Prostate gland (tissue), 2 donors: ENCODE measurements at regions not wholly inside any gene's neighbourhood (a gene's known extent, or its start where the extent isn't known, plus 50 kb on each side); places are given as distances from the start of the nearest gene placed in this dataset.

Source experiments
- DNase-seq: peaks from one replicate; pipeline ENCODE4 v3.0.0-alpha.2; 2019; ENCODE audit warnings: low spot score
- H3K27ac ChIP-seq, 2 donors: fragments of 200-600 bp; sonication (generic); 2 replicates each; pipeline ENCODE4 v1.5.1; 2017 to 2019
- H3K27me3 ChIP-seq: fragments of 200-600 bp; sonication (generic); replicated peaks from 2 replicates; pipeline ENCODE4 v1.5.1; 2019; ENCODE audit not compliant: insufficient read depth
- H3K36me3 ChIP-seq, 2 donors: fragments of 200-600 bp; sonication (generic); 1 replicate in 1 of 2; 2 replicates in 1 of 2; pipeline versions ENCODE4 v1.5.1 to v1.8.1; 2017 to 2019
- H3K4me1 ChIP-seq: fragments of 200-600 bp; sonication (generic); replicated peaks from 2 replicates; pipeline ENCODE4 v1.5.1; 2019
- H3K4me3 ChIP-seq, 2 donors: fragments of 200-600 bp; sonication (generic); 2 replicates each; pipeline ENCODE4 v1.5.1; 2017 to 2019
- H3K9me3 ChIP-seq: fragments of 200-600 bp; sonication (generic); 2 replicates; pipeline ENCODE4 v1.5.1; 2017
- CTCF ChIP-seq, 4 experiments: fragments of 200-600 bp in 2 of 4; fragments of 450-650 bp in 2 of 4; sonication (generic) in 2 of 4; IDR thresholded peaks; 1 replicate in 3 of 4; 2 replicates in 1 of 4; pipeline ENCODE4 v1.5.1; 2016 to 2019; ENCODE audit warnings: antibody characterized with exemption in 4 of 4, mild to moderate bottlenecking in 2 of 4, moderate library complexity in 2 of 4
- POLR2A ChIP-seq: fragments of 450-650 bp; IDR thresholded peaks from one replicate; pipeline ENCODE4 v1.6.1; 2016; ENCODE audit warnings: antibody characterized with exemption, mild to moderate bottlenecking
- POLR2AphosphoS5 ChIP-seq: sonication (generic); formaldehyde crosslinking; IDR thresholded peaks from one replicate; pipeline ENCODE4 v1.6.1; 2017; ENCODE audit warnings: antibody characterized with exemption
- WGBS: methylation state at CpG from one replicate; pipeline ENCODE4 v1.1.5; 2018; 5-methylcytosine and 5-hydroxymethylcytosine counted together
- intact Hi-C: fragments of 100-400 bp; cut with DNase I; formaldehyde crosslinking; loops from one replicate; pipeline ENCODE4 v1.14.2; 2022

- Histone ChIP-seq H3K27me3 (no peaks in the 10 kb centered on the region), H3K4me1 (no peaks in the 10 kb centered on the region), H3K36me3 (no peaks in the 10 kb centered on the region), H3K9me3 (no peaks in the 10 kb centered on the region), H3K27ac (no peak overlapping the region), H3K4me3 (no peak overlapping the region)
- no peak for TF ChIP-seq POLR2AphosphoS5
- intact Hi-C loops = no loop called here
- no peak for DNase-seq
- WGBS = 91% methylated on average over 2 of the region's 2 CpGs
Observed at GRCh38 chr2:59322870-59323269, 1081.7 kb upstream of the FANCL start.

DNA sequence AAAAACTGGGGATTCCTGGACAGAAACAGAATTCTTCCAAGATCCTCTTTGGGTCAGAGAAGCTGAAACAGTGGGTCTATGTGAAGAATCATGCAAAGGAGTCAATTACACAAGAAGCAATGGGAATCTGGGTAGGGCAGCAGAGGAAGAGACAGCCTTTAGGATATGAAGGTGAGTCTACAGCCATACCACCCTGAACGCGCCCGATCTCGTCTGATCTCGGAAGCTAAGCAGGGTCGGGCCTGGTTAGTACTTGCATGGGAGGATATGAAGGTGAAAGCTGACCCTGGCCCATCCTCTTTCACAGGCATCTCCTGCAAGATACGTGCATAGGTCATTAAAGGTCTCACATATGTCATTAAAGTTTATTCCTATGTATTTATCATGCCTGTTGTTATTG is 1080.9 kb upstream of the FANCL start:
- no peak for TF ChIP-seq POLR2A
- TF ChIP-seq POLR2AphosphoS5 = no peak
- TF ChIP-seq CTCF (IDR thresholded peaks at IDR 0.05) = no peak
- 93% methylated on average over 7 of the region's 7 CpGs for WGBS
- intact Hi-C loops = no loop called here

DNA sequence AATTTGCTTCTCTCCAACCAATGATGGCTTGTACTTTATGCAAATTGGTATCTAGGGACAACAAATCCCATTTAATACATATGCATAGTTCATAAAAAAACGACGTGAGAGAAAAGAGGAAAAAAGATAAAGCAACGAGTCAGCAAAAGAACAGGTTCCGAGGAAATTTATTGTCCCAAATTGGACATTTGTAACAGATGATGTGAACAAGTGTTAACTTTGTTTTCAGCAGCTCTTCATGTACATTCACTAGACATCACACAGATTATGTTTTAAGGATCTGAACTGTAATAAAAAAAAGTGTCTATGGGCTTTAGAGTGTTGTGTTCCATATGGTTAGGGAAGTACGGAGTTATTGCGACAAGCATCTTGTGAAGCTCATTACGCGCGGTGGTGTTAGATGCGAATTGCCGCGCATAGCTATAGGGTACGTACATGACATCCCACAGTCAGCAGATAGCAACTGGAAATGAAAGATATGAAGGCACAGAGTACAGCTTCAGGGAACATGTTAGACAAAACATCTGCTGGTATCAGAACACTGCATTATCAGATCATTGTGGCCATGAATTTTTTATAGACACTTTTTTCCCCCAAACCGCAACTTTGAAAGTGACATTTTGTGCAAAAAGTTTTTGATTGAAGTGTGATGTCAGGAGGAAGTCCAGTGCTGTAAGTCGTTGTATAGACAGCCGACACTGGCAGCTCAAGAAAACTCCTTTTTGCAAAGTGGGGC is 1073.1 kb upstream of the FANCL start:
- no peaks in the 10 kb centered on the region for H3K36me3 ChIP-seq
- no peak overlapping the region for H3K27ac ChIP-seq
- TF ChIP-seq POLR2A (no peak), CTCF (IDR thresholded peaks at IDR 0.05) (no peak), POLR2AphosphoS5 (no peak)
- no peaks in the 10 kb centered on the region for H3K27me3 ChIP-seq
- intact Hi-C loops = no loop called here
- 86% methylated on average over 16 of the region's 16 CpGs for WGBS
- H3K4me3 ChIP-seq = no peak overlapping the region
- no peaks in the 10 kb centered on the region for H3K9me3 ChIP-seq
- no peaks in the 10 kb centered on the region for H3K4me1 ChIP-seq
- no peak for DNase-seq

More for the DNA sequence above, 1080.9 kb upstream of the FANCL start:
- Histone ChIP-seq H3K4me3 (no peak overlapping the region), H3K27ac (no peak overlapping the region), H3K4me1 (no peaks in the 10 kb centered on the region), H3K27me3 (no peaks in the 10 kb centered on the region), H3K9me3 (no peaks in the 10 kb centered on the region), H3K36me3 (no peaks in the 10 kb centered on the region)
- DNase-seq = no peak

- H3K4me1 ChIP-seq = no peaks in the 10 kb centered on the region
- WGBS = 57% methylated on average over 11 of the region's 11 CpGs
- TF ChIP-seq CTCF (IDR thresholded peaks at IDR 0.05) (no peak), POLR2A (no peak), POLR2AphosphoS5 (no peak)
- no peaks in the 10 kb centered on the region for H3K36me3 ChIP-seq
- no peak for DNase-seq
- no peak overlapping the region for H3K4me3 ChIP-seq
- no peak overlapping the region for H3K27ac ChIP-seq
- H3K9me3 ChIP-seq = no peaks in the 10 kb centered on the region
- intact Hi-C loops = no loop called here
- H3K27me3 ChIP-seq = no peaks in the 10 kb centered on the region
Observed at GRCh38 chr2:59312967-59313940, 1072.1 kb upstream of the FANCL start.

DNA sequence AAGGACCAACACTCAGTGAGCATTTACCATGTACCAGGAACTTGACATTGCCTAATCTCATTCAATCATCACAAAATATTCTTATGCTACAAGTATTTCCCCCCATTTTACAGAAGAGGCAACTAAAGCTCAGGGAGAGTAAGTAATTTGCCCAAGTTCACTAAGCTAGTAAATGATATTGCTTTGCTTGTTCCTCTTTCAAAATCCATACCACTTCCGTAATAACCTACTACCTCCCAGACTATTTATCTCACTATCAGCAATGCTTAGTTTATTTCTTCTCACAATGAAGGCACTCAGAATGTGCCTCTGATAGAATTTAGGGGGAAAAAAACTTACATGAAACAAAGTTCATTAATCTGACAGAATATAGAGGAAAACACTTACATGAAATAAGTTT is 1070.9 kb upstream of the FANCL start:
- Histone ChIP-seq H3K9me3 (no peaks in the 10 kb centered on the region), H3K4me3 (no peak overlapping the region), H3K27me3 (no peaks in the 10 kb centered on the region), H3K27ac (no peak overlapping the region), H3K36me3 (no peaks in the 10 kb centered on the region), H3K4me1 (no peaks in the 10 kb centered on the region)
- WGBS = 67% methylated on average over 1 of the region's 1 CpG
- no peak for TF ChIP-seq POLR2A
- no peak for TF ChIP-seq CTCF (IDR thresholded peaks at IDR 0.05)
- TF ChIP-seq POLR2AphosphoS5 = no peak
- intact Hi-C loops = no loop called here
- DNase-seq = no peak
